Vagina (tissue), 2 donors: ENCODE measurements at regions not wholly inside any gene's neighbourhood (a gene's known extent, or its start where the extent isn't known, plus 50 kb on each side); places are given as distances from the start of the nearest gene placed in this dataset.

Experiments used
- POLR2A ChIP-seq, 2 donors: fragments of 450-650 bp; IDR thresholded peaks; one replicate each; pipeline ENCODE4 v1.6.1; 2017; ENCODE audit warnings: antibody characterized with exemption in 2 of 2, mild to moderate bottlenecking in 2 of 2, moderate library complexity in 2 of 2
- POLR2AphosphoS5 ChIP-seq, 2 donors: sonication (generic); formaldehyde crosslinking; IDR thresholded peaks; one replicate each; pipeline ENCODE4 v1.9.0; 2017; ENCODE audit warnings: antibody characterized with exemption in 2 of 2, mild to moderate bottlenecking in 2 of 2, low read depth in 1 of 2; ENCODE audit not compliant: insufficient read depth in 1 of 2
- TF ChIP-seq, protein P1 (sequence below), 3 experiments: fragments of 450-650 bp in 2 of 3; fragments of 200-600 bp in 1 of 3; sonication (generic) in 1 of 3; IDR thresholded peaks; one replicate each; pipeline ENCODE4 v1.5.1; 2017 to 2019; ENCODE audit warnings: antibody characterized with exemption in 3 of 3, mild to moderate bottlenecking in 2 of 3, moderate library complexity in 2 of 3

DNA sequence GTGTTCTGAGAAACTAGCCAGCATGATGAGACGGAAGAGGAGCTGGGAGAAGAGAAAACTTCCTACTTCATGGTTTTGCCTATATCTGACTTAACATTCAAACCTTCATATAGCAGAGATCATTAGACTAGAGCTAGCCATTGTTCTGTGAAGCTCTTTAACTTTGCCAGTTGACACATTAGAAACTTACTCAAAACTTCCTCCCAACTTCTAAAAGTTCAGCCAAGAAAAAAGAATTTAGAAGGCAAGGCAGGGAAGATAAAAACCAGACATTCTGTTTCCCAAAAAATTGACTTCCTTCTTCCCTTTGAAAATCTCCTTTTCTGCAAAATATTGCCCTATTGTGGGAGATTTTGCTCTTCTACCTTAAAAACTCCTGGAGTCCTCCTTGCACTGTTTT lies 134.8 kb upstream of the UST start:
- TF ChIP-seq POLR2A (IDR thresholded peaks at IDR 0.05) (no peak), POLR2AphosphoS5 (IDR thresholded peaks at IDR 0.05; ENCODE audit: insufficient read depth in 1 of 2, low read depth in 1 of 2) (no peak)
- TF ChIP-seq, protein P1, sequence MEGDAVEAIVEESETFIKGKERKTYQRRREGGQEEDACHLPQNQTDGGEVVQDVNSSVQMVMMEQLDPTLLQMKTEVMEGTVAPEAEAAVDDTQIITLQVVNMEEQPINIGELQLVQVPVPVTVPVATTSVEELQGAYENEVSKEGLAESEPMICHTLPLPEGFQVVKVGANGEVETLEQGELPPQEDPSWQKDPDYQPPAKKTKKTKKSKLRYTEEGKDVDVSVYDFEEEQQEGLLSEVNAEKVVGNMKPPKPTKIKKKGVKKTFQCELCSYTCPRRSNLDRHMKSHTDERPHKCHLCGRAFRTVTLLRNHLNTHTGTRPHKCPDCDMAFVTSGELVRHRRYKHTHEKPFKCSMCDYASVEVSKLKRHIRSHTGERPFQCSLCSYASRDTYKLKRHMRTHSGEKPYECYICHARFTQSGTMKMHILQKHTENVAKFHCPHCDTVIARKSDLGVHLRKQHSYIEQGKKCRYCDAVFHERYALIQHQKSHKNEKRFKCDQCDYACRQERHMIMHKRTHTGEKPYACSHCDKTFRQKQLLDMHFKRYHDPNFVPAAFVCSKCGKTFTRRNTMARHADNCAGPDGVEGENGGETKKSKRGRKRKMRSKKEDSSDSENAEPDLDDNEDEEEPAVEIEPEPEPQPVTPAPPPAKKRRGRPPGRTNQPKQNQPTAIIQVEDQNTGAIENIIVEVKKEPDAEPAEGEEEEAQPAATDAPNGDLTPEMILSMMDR (IDR thresholded peaks at IDR 0.05), result no peak
